Urinary bladder (tissue), 3 donors: ENCODE measurements at regions not wholly inside any gene's neighbourhood (a gene's known extent, or its start where the extent isn't known, plus 50 kb on each side); places are given as distances from the start of the nearest gene placed in this dataset.
A peak's percentile ranks its signal among the peaks of the same experiment; 100 is the strongest.

Experiments used
- DNase-seq: peaks from one replicate; pipeline ENCODE4 v3.0.0-alpha.2; 2015; ENCODE audit errors: extremely low spot score
- H3K27ac ChIP-seq: one replicate; pipeline ENCODE4 v1.5.1; 2013; ENCODE audit warnings: low read depth, mild to moderate bottlenecking, moderate library complexity
- H3K36me3 ChIP-seq: one replicate; pipeline ENCODE4 v1.6.1; 2013; ENCODE audit warnings: mild to moderate bottlenecking, moderate library complexity; ENCODE audit not compliant: insufficient read depth
- H3K4me1 ChIP-seq: one replicate; pipeline ENCODE4 v1.6.1; 2013; ENCODE audit warnings: mild to moderate bottlenecking, moderate library complexity; ENCODE audit not compliant: insufficient read depth
- H3K4me3 ChIP-seq: one replicate; pipeline ENCODE4 v1.5.1; 2013; ENCODE audit warnings: low read depth, low read length
- WGBS: extraction: QIAGEN DNeasy Blood & Tissue Kit; methylation state at CpG from one replicate; pipeline ENCODE4 v1.1.7; 2013; 5-methylcytosine and 5-hydroxymethylcytosine counted together
- donor health status: healthy with polysubstance abuse.
- donor health status: healthy.

- Histone ChIP-seq H3K4me1 (no peaks in the 10 kb centered on the region), H3K4me3 (no peak overlapping the region), H3K36me3 (no peaks in the 10 kb centered on the region), H3K27ac (no peak overlapping the region)
- no peak for DNase-seq
- 89% methylated on average over 2 of the region's 2 CpGs for WGBS
Observed at GRCh38 chr15:81768773-81769172, 277.0 kb downstream of the MEX3B start.

GRCh38 chr15:81766829-81767475 lies 278.9 kb downstream of the MEX3B start:
- Histone ChIP-seq H3K4me1 (no peaks in the 10 kb centered on the region), H3K36me3 (no peaks in the 10 kb centered on the region), H3K4me3 (no peak overlapping the region), H3K27ac (no peak overlapping the region)
- no peak for DNase-seq
- WGBS, result 81% methylated on average over 1 of the region's 1 CpG

GRCh38 chr15:81765816-81766215 lies 280.0 kb downstream of the MEX3B start:
- Histone ChIP-seq H3K4me3 (no peak overlapping the region), H3K36me3 (no peaks in the 10 kb centered on the region), H3K4me1 (no peaks in the 10 kb centered on the region), H3K27ac (no peak overlapping the region)
- no peak for DNase-seq
- 89% methylated on average over 2 of the region's 2 CpGs for WGBS

- Histone ChIP-seq H3K27ac (no peak overlapping the region), H3K36me3 (no peaks in the 10 kb centered on the region), H3K4me3 (no peak overlapping the region), H3K4me1 (no peaks in the 10 kb centered on the region)
- no peak for DNase-seq
- 98% methylated on average over 1 of the region's 1 CpG for WGBS
Observed at GRCh38 chr15:81763304-81763703, 282.5 kb downstream of the MEX3B start.

GRCh38 chr15:81760686-81761085 lies 285.1 kb downstream of the MEX3B start:
- Histone ChIP-seq H3K4me3 (no peak overlapping the region), H3K4me1 (no peaks in the 10 kb centered on the region), H3K27ac (no peak overlapping the region), H3K36me3 (no peaks in the 10 kb centered on the region)
- 97% methylated on average over 8 of the region's 8 CpGs for WGBS
- no peak for DNase-seq

GRCh38 chr15:81758818-81759284 lies 287.0 kb downstream of the MEX3B start:
- Histone ChIP-seq H3K36me3 (no peaks in the 10 kb centered on the region), H3K4me1 (no peaks in the 10 kb centered on the region), H3K27ac (no peak overlapping the region), H3K4me3 (no peak overlapping the region)
- WGBS, result 40% methylated on average over 2 of the region's 2 CpGs
- DNase-seq, result peak; percentile 29

- 81% methylated on average over 4 of the region's 4 CpGs for WGBS
- no peaks in the 10 kb centered on the region for H3K36me3 ChIP-seq
- H3K27ac ChIP-seq, result no peak overlapping the region
- H3K4me1 ChIP-seq, result no peaks in the 10 kb centered on the region
- DNase-seq, result no peak
- H3K4me3 ChIP-seq, result no peak overlapping the region
Observed at GRCh38 chr15:81755626-81756025, 290.2 kb downstream of the MEX3B start.

GRCh38 chr15:81754078-81754477 lies 291.7 kb downstream of the MEX3B start:
- H3K36me3 ChIP-seq, result no peaks in the 10 kb centered on the region
- H3K27ac ChIP-seq, result no peak overlapping the region
- H3K4me3 ChIP-seq, result no peak overlapping the region
- no peaks in the 10 kb centered on the region for H3K4me1 ChIP-seq
- WGBS, result 30% methylated on average over 1 of the region's 1 CpG
- no peak for DNase-seq

- no peak overlapping the region for H3K4me3 ChIP-seq
- no peaks in the 10 kb centered on the region for H3K4me1 ChIP-seq
- H3K36me3 ChIP-seq, result no peaks in the 10 kb centered on the region
- no peak overlapping the region for H3K27ac ChIP-seq
- no peak for DNase-seq
- WGBS, result 63% methylated on average over 4 of the region's 4 CpGs
Observed at GRCh38 chr15:81752974-81753373, 292.8 kb downstream of the MEX3B start.

GRCh38 chr15:81752546-81752942 lies 293.3 kb downstream of the MEX3B start:
- Histone ChIP-seq H3K36me3 (no peaks in the 10 kb centered on the region), H3K4me1 (no peaks in the 10 kb centered on the region), H3K27ac (no peak overlapping the region), H3K4me3 (no peak overlapping the region)
- WGBS, result 35% methylated on average over 3 of the region's 3 CpGs
- DNase-seq, result peak; percentile 51

GRCh38 chr15:81751816-81752545 lies 293.8 kb downstream of the MEX3B start:
- no peaks in the 10 kb centered on the region for H3K36me3 ChIP-seq
- no peak overlapping the region for H3K4me3 ChIP-seq
- no peak for DNase-seq
- no peak overlapping the region for H3K27ac ChIP-seq
- 56% methylated on average over 6 of the region's 6 CpGs for WGBS
- no peaks in the 10 kb centered on the region for H3K4me1 ChIP-seq

GRCh38 chr15:81751256-81751655 lies 294.6 kb downstream of the MEX3B start:
- WGBS, result 84% methylated on average over 7 of the region's 7 CpGs
- no peak overlapping the region for H3K27ac ChIP-seq
- no peaks in the 10 kb centered on the region for H3K36me3 ChIP-seq
- no peak overlapping the region for H3K4me3 ChIP-seq
- H3K4me1 ChIP-seq, result no peaks in the 10 kb centered on the region
- DNase-seq, result no peak

- no peak overlapping the region for H3K27ac ChIP-seq
- no peaks in the 10 kb centered on the region for H3K4me1 ChIP-seq
- no peak overlapping the region for H3K4me3 ChIP-seq
- no peaks in the 10 kb centered on the region for H3K36me3 ChIP-seq
- no peak for DNase-seq
- WGBS, result 82% methylated on average over 26 of the region's 26 CpGs
Observed at GRCh38 chr15:81749716-81750375, 296.0 kb downstream of the MEX3B start.

GRCh38 chr15:81747482-81747881 lies 298.3 kb downstream of the MEX3B start:
- 65% methylated on average over 2 of the region's 2 CpGs for WGBS
- Histone ChIP-seq H3K27ac (no peak overlapping the region), H3K36me3 (no peaks in the 10 kb centered on the region), H3K4me3 (no peak overlapping the region), H3K4me1 (no peaks in the 10 kb centered on the region)
- DNase-seq, result no peak
